ENCODE measurements at regions not wholly inside any gene's neighbourhood (a gene's known extent, or its start where the extent isn't known, plus 50 kb on each side); places are given as distances from the start of the nearest gene placed in this dataset.

DNA sequence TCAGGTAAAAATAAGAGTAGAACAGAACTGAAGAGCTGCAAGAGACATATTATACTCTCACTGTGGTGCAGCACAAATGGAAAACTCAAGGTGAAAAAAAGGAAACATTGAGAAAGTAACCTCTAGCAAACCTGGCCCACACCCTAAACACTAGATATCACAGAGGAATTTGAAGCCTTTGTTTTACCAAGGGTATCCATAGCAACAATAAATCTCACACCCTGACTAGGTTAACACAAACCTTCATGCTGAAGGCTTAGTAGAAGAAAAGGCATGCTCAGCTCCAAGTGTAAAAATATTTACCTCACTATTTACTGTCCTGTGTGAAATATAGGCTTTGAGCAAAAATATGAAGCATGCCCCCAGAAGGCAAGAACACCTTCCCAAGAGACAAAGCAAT, 61.9 kb upstream of the TAB3 start:
- DNase-seq, result no peak

DNA sequence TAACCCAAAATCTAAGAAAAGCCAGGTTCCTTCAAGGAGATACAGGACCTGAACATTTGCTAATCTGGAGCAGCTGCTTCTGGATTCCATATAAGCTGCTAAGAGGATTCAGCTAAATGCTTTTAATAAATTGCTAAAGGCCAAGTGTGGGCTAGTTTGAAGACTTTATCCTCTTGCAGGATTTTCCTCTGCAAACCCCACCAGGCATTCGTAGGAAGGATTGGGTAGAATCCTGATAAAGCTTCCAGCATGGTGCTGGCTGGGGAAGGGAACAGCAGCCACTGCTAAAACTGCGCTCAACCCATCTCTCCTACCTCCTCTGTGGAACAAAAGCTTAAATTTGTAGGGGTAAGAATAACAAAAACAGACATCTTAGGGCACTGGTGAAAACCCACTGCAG, 61.3 kb upstream of the TAB3 start:
- no peak for DNase-seq

DNA sequence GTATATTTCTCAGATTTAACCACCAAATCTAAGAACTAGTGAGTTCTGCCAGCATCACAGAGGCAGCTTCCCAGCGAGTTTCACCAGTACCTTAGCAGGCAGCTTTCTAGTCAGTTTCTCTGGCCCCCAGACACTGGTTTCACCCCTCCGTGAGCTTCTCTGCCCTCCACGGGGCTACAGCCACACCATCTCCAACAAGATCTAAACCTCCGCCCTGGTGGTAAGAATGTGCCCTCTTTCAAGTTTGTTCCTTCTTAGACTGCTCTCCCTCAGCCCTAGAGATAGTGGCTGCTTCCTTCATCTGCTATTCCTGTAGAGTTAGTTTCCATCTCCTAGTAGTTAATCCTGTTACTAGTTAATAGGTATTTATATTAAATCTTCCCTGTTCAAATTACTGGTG, 60.5 kb upstream of the TAB3 start:
- no peak for DNase-seq

DNA sequence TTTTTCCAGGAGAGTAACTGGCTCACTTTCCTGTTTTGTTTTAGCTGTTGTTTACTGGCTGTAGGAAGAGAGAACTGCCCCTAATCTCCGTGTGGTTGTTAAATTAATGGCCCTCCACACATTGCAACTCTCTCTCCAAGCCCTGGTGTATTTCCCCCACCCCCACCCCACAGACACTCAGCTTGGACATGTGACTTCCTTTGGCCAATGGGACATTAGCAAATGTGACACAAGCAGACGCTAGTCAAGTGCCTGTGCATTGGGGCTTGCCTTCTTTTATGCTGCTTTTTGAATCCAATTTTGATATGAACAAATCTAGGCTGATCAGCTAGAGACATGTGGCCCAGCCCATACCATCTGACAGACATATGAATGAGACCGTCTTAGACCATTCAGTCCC, 59.6 kb upstream of the TAB3 start:
- DNase-seq, result no peak

DNA sequence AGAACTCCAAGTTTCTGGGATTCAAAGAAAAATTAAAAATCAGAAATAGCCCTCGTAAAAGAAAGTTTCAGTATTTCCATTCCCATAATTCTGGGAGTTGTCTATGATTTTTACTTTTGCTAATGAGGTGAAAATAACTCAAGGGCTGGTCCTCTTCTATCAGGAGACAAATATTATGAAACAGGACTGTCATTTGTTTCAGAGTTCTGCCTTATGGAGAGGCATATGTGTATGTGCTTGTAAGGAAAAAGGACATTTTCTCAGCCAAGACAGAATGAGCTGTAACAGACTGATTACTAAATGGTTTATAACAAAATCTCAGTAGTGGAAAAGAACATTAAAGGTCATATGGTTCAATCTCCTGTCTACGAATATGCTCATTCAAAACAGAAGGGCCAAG, 59.0 kb upstream of the TAB3 start:
- no peak for DNase-seq

DNA sequence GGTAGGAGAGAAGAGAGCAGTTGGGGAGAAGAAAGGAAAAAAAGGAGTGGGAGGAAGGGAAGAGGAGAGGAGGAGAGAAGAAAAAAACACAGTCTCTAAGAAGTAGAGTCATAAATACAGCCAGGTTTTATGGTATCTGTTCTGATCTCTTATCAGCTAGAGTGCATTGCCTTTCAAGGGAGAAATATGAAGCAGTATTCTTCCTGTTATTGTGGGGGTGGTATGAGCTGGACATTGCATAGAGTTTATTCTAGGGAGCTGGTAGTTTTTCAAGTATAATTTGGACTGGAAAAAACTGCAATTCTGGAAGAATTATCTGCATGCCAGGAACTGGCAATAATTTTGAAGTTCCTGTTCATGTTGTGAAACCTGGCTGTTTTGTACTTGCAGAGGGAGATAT, 54.9 kb upstream of the TAB3 start:
- DNase-seq, result no peak

DNA sequence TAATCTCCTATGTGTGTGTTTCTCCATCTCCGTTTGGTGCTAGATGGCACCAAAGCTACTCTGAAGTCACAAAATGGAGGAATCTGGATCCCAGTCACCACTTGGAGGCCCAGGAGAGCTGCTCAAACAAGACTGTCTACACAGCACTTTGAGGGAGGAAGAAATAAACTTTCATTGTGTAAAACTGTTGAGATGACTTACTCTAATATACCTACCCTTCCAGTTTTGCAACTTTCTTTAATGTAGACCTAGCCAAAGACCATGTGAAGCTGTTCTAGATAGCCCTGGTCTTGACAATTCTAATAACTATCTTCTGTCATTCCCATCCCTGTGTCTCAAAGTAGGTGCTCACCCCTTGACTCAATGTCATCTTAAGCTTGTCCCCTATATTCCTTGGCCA, 52.8 kb upstream of the TAB3 start:
- DNase-seq, result no peak

DNA sequence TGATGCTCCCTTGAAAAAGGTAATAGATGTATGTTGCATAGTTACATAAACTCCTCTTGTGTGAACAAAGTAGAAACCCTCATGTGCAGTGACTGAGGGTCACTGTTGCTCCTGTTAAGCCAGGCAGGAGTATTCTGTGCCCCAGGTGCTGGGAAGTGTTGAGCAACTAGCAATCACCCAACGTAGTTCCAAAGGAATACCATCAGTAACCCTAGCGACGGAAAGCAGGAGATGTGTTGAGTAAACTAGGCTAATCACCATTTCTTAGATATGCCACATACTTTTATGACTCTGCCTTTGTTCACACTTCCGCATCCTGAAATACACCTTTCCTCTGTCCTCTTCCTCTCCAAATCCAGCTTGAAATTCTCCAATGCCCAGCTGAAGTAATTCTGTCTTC, 50.9 kb upstream of the TAB3 start:
- DNase-seq, result no peak

Measured in hypothalamus (tissue), 51 donors.